ELR (cell line): ENCODE measurements at regions not wholly inside any gene's neighbourhood (a gene's known extent, or its start where the extent isn't known, plus 50 kb on each side); places are given as distances from the start of the nearest gene placed in this dataset.
"Not testable (repeated sequence)": the region's sequence is repeated elsewhere in the genome, so short reads cannot be mapped to it uniquely, and the experiment has no call there.

Experiments
- DNase-seq: peaks from one replicate; pipeline ENCODE4 v3.0.0-alpha.2; 2015; ENCODE audit warnings: low read depth

DNA sequence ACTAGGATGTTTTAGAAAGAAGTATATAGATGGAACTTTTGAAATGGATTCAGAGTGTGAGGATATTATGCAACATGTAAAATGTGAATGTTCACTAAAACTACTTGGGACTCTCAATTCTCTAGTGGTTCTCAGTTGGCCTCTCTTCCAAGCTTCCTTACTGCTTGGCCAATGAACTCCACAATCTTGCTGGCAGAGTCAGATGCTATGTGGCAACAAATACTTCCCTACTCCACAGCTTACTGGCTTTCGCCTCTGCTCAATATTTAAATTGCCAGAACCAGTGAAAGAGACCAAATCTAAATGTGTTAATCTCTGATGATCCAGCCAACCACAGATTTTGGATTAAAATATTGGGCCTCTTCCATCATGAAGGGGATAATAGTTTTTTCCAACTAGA lies 138.4 kb downstream of the HTR1B start:
- DNase-seq, result no peak

- DNase-seq, result no peak
Measured at GRCh38 chr6:77322604-77323003, 140.7 kb downstream of the HTR1B start.

- no peak for DNase-seq
Measured at GRCh38 chr6:77318256-77318655, 145.0 kb downstream of the HTR1B start.

DNA sequence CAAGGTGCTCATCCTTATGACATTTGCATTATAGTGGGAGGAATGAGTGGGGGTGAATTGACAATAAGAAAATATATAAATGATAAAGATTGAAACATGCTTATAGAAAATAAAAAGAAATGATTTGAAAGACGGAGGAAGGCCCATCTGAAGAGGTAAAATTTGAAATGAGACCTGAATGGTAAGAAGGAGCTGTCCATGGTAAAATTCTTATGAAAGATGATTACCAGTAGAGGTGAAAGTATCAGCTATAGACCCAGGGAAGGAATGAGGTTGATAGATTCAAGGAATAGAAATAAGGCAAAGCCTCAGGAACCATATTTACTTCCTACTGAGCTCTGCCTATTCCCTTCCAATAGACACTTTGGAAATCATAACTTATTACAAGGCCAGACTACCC lies 149.7 kb downstream of the HTR1B start:
- no peak for DNase-seq

- no peak for DNase-seq
Measured at GRCh38 chr6:77299931-77300330, 163.4 kb downstream of the HTR1B start.

- DNase-seq, result no peak
Measured at GRCh38 chr6:77298283-77298682, 165.0 kb downstream of the HTR1B start.

- peak; percentile 92 for DNase-seq
Measured at GRCh38 chr6:77292564-77293546, 170.4 kb downstream of the HTR1B start.

- DNase-seq, result peak; percentile 55
Measured at GRCh38 chr6:77290798-77291197, 172.5 kb downstream of the HTR1B start.

- no peak for DNase-seq
Measured at GRCh38 chr6:77286541-77286940, 176.8 kb downstream of the HTR1B start.

DNA sequence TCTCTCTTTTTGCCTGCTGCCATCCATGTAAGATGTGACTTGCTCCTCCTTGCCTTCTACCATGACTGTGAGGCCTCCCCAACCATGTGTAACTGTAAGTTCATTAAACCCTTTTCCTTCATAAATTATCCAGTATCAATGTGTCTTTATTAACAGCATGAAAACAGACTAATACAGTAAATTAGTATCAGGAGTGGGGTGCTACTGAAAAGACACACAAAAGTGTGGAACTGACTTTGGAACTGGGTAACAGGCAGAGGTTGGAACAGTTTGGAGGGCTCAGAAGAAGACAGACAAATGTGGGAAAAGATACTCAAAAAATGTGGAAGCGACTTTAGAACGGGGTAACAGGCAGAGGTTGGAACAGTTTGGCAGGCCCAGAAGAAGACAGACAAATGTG lies 189.4 kb downstream of the HTR1B start:
- no peak for DNase-seq

- no peak for DNase-seq
Measured at GRCh38 chr6:77264970-77265369, 198.3 kb downstream of the HTR1B start.

DNA sequence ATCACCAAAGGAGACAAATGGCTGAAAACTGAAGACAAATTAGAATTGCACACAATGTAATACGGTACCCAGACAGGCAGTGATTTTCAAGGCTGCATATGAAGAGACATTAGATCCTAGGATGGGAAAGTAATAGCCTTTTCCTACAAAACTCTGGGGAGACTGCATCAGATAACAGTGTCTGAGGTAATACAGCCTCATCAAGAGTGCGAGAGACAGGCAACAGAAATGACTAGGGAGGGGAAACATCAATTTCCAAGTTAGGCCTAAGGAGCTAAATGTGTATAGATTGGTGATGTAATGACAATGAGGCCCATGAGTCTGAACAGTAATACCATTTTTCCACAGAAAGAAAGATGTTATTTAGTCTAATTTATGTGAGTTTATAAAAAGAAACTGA lies 200.3 kb downstream of the HTR1B start:
- DNase-seq, result no peak

- DNase-seq, result not testable (repeated sequence)
Measured at GRCh38 chr6:77251801-77252200, 211.5 kb downstream of the HTR1B start.

DNA sequence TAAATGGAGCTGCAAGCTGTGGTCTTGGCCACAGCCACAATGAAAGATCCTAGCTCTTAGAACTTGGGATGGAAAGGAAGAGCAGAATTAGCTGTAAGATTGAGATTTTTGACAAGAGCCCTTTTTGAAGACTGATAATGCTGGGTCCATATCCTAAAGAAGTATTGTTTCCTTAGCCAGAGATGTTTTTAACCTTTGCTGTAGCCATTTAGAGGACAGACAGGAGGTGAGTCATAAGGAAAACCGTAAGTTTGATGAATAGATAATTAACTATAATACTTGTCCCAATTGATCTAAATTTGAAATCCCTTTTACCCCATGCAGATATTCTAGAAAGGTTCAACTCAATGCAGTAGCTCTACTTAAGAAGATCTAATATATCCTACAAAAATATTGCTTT lies 213.7 kb downstream of the HTR1B start:
- no peak for DNase-seq

DNA sequence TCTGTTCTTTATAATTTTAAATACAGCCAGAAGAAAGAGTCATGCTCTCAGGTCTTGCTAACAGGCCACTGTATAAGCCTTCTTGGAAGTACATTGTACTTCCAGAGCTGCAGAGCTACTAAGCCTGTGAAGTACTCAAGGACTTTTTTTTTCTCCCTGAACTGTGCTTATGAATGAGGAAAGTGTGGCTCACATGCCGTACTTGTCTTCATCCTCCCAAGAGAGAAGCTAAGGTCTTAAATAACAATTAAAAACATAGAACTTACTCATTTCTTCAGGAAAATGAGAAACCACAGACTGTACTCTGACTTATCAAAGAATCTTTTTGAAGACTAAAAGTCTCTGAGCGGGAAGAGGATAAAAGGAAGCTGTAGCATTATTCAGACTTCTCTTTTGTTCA lies 218.3 kb downstream of the HTR1B start:
- no peak for DNase-seq

DNA sequence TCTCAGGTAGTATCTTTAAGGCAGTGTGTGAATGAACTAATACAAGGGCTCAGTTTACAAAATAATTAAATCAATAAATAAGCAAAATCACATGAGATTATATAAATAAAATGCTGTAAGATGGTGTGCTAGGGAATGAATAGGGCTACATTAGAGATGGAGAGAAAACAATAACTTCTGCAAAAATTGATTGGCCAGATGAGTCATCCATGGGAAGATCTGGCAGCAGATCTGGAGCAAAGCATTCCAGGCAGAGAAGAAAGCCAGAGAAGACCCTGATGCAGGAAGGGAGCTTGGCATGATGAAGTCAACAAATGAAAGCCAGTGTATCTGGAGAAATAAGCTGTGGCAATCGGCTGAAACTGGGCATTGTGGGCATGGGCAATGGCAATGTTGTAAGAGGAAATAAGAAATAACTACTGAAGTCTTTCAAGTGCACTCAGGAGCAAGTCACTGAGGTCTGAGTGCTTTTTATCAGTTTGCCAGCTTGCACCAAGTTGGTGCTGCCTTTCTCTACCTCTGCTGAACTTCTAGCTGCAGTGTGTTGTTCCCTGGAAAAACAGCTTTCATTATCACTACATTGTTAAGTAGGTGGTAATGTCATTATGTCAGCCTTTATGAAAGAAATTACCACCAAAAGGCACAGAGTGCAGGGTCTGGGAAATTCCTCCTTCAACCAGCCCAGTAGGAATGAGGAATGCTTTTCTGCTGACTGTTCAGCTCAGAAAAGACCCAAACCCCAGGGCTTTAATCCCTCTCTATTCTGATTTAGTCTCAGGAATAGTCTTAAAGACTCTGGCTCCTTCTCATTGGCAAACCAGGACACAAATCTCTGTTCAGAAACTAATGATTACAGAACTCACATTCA lies 231.6 kb downstream of the HTR1B start:
- peak; percentile 23 for DNase-seq

DNA sequence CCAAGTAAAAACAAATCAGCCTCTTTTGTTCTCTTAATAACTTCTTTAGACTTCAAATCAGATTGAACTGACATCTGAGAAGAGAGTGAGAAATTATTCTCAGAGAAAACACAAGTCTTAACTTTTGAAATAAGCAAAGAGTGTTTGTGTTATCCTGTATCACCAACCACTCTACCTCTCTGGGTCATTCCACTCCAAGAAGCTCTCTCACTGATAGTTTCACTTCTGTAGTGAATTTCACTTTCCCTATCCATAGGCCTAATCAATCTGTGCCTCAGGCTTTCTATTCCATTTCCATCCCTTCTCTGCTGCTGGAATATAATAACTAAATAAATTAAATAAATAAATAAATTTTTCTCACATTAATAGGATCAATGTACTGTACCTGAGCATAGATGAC lies 235.0 kb downstream of the HTR1B start:
- no peak for DNase-seq

DNA sequence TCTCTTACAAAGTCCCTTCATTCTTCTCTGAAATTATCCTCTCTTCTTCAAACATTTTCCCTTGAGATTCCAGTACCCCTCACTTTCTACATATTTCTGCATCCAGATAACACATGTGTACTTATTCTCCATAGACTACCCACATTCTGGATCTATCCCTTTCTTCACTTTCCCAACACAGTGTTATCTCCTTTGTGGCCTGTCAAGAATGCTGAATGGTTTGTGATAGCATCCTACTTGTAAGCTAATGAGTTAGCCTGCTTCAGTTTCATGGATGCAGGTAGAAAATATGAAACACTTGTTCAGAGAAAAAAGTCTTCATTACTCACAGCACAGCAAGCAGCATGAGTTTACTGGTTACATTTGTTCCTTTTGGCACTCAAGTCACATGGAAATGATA lies 245.4 kb downstream of the HTR1B start:
- no peak for DNase-seq

DNA sequence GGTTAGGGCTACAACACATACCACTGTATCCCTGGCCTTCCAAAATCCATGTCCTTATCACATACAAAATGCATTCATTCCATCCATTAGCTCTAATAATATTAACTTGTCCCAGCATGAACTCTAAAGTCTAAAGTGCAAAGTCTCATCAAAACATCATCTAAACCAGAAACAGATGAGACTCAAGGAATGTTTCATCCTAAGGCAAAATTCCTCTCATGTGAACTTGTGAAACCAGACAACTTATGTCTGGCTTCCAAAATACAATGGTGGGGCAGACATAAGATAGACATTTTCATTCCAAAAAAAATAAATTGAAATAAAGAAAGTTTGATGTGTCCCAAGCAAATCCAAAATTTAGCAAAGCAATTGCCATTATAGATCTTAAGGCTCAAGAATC lies 257.4 kb downstream of the HTR1B start:
- DNase-seq, result no peak

DNA sequence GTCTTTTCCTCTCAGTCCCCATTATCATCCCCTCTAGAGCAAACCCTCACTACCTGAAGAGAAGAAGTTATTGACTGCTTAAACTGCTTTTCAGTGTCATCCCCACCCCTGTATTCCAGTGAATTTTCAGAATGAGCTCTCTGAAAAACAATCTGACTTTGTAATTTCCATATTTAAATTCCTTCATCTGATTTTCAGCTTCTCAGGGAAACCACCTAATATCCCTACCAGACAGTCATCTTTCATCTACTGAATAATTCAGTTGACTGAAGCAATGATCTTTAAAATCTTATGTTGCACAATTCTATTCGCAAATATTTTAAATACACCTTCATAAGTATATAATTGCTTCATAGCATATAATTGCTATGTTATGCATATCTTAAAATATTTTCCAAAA lies 258.7 kb downstream of the HTR1B start:
- no peak for DNase-seq

GRCh38 chr6:77183447-77183846 lies 279.8 kb downstream of the HTR1B start:
- no peak for DNase-seq

- no peak for DNase-seq
Measured at GRCh38 chr6:77181749-77182148, 281.5 kb downstream of the HTR1B start.

GRCh38 chr6:77180326-77180725 lies 283.0 kb downstream of the HTR1B start:
- DNase-seq, result peak; percentile 24
